Stimulated activated CD4-positive, alpha-beta T cell treated with anti-CD3 and anti-CD28 coated beads, Interleukin-2, amount 100 ng/mL, for 24 hours (primary cell): ENCODE measurements at regions not wholly inside any gene's neighbourhood (a gene's known extent, or its start where the extent isn't known, plus 50 kb on each side); places are given as distances from the start of the nearest gene placed in this dataset.
"Not testable (repeated sequence)": the region's sequence is repeated elsewhere in the genome, so short reads cannot be mapped to it uniquely, and the experiment has no call there.

Experiments used
- DNase-seq, 2 donors: peaks; one replicate each; pipeline ENCODE4 v3.0.0-alpha.2; 2020

GRCh38 chr5:130295235-130295634 is 391.0 kb downstream of the CHSY3 start:
- DNase-seq, result no peak

GRCh38 chr5:130294798-130295197 is 390.5 kb downstream of the CHSY3 start:
- DNase-seq, result not testable (repeated sequence)

DNA sequence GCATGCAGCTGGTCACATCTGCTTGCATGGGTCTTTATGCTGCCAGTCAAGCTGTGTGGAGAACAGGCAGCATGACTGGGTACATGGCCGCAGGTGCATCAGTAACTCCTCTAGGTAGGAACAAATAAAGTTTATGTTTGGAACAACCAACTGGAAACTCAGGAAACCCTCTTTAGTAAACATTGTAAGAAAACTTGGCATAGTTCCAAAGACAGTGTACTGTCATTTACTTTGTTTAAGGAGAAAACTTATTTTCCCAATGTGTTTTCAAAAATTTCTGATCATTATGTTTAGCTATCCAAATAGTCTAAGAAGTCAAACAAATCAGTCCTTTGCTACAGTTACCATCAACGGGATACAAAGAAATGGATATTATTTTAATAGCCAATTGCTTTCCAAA is 386.0 kb downstream of the CHSY3 start:
- no peak for DNase-seq

GRCh38 chr5:130289132-130290088 is 385.1 kb downstream of the CHSY3 start:
- DNase-seq, result no peak

DNA sequence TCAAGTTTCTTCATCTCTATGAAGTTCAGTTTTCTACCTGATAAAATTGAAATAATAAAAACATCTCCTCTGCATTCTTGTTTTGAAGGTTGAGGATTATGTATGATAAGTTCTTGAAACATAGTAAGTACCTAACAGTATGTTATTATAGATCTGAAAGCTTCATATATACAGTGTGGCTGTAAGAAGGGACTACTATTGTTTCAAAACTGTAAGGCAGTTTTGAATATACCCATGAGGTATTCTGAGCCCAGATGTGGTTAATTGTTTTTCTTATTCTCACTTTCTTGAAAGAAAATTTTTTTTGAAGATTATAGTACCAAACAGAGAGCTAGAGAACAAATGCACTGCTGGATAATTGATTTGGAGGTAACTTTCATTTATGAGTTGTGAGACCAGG is 383.2 kb downstream of the CHSY3 start:
- DNase-seq, result no peak

GRCh38 chr5:130286971-130287370 is 382.7 kb downstream of the CHSY3 start:
- no peak for DNase-seq

DNA sequence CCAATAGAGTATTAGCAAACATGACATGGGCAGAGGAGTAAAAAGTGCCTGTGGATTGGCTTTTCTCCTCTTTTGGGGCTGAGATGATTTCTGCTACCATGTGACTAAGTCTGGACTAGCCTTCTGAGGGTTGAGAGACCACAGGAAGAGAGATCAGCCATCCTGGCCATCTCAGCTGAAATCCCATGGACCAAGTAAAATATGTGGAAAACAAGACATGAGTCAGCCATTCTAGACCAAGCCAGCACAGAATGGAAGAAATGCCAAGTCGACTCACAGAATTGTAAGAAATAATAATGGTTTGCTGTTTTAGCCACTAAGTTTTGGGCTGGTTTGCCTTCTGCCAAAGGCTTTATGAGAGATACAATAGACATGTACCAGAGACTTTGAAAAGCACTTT is 377.8 kb downstream of the CHSY3 start:
- DNase-seq, result no peak

DNA sequence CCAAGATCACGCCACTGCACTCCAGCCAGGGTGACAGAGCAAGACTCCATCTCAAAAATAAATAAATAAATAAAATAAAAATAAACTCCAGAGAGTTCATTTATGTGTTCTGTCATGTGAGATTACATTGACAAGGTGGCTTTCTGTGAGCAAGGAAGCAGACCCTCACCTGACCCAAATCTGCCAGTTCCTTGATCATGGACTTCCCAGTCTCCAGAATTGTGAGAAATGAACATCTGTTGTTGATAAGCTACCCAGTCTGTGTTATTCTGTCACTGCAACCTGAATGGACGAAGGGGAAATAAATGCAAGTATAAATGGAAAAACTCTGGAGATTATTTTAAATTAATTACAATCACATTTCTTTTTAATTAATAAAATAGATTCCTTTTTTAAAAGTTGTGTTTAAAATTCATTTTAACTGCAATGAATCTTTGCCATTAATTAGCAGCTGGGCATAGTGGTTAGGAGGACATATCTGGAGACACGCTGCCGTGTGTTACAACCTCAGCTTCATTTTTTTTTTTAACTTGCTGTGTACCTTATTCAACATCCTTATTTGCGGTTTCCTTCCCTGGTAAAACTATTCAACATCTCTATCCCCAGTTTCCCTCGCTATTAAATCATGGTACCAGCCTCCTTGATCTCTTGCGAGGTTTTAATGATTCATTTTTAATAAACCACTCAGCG is 376.4 kb downstream of the CHSY3 start:
- no peak for DNase-seq

- no peak for DNase-seq
Measured at GRCh38 chr5:130279386-130279785, 375.1 kb downstream of the CHSY3 start.

- DNase-seq, result no peak
Measured at GRCh38 chr5:130278136-130278535, 373.9 kb downstream of the CHSY3 start.

DNA sequence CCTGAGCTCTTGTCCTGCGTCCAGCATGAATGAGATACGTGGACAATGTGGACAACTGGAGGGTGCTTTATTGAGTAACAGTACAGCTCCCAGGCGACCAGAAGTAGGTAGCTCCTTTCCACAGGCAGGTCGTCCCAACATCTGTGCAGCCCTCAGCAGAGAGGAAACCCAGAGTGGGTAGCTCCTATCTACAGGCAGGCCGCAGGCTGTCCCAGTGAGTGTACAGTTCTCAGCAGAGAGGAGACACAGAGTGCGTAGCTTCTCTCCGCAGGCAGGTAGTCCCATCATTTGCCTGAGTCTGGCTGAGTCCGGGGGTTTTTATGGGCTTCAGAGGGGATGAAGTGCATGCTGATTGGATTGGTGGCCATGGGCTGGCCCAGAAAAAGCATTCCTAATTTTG is 373.3 kb downstream of the CHSY3 start:
- no peak for DNase-seq

- no peak for DNase-seq
Measured at GRCh38 chr5:130277002-130277401, 372.7 kb downstream of the CHSY3 start.

- DNase-seq, result no peak
Measured at GRCh38 chr5:130272837-130273236, 368.6 kb downstream of the CHSY3 start.

- no peak for DNase-seq
Measured at GRCh38 chr5:130270786-130271185, 366.5 kb downstream of the CHSY3 start.

DNA sequence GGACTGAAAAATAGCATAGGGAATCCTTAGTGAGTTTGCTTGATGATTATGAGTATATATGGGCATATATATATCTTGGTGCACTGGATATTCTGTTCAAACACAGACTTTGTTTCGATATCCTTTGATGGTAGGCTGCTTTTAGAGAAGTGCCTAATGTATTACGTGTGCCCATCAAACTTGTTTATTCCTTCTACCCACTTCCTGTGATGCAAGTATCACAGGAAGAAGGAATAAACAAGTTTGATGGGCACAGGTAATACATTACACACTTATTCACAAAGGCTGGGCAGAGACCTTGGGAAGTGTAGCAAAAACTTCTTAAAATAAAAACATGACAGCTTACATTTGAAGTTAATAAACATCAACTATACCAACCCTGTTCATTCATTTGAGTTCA is 364.2 kb downstream of the CHSY3 start:
- DNase-seq, result no peak

GRCh38 chr5:130267926-130268325 is 363.7 kb downstream of the CHSY3 start:
- no peak for DNase-seq

- no peak for DNase-seq
Measured at GRCh38 chr5:130260481-130260880, 356.2 kb downstream of the CHSY3 start.

- no peak for DNase-seq
Measured at GRCh38 chr5:130251931-130252330, 347.7 kb downstream of the CHSY3 start.

DNA sequence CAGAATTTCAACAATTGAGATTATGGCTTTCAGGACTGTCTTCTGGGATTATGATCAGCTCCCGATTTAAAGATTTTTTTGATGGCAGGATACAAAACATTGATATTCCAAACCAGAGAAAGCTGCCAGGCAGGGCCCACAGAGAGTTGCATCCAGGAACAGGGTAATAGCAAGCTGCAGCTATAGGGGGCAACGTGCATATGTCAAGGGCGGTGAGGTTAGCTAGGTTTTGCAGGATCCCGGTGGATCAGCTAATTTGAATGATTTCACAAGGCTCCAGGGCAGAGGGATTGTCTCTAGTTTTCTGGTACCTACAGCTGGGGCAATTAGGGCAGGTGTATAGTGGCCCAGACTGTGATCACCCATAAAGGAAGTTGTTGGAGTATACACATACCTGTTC is 339.4 kb downstream of the CHSY3 start:
- DNase-seq, result no peak

DNA sequence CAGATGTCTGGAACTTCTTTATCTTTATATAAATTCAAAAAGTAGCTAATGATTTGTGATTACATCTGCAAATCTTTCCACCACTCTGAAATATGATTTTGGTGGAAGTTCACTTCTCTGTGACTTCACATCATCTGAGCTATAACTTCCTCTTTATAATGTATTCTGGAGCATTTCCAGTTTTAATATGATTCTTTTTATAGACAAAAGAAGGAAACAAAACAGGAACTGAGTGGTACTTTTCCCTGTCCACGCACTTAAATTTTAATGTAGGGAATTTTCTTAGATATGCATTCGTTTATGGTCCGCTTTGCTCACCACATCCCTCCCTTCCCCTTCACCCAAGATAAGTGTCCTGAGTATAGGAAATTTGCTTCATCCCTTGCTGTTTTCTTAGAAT is 333.5 kb downstream of the CHSY3 start:
- no peak for DNase-seq
